GM21381 (cell line): ENCODE measurements at regions not wholly inside any gene's neighbourhood (a gene's known extent, or its start where the extent isn't known, plus 50 kb on each side); places are given as distances from the start of the nearest gene placed in this dataset.
"Not testable (repeated sequence)": the region's sequence is repeated elsewhere in the genome, so short reads cannot be mapped to it uniquely, and the experiment has no call there.

Experiments used
- ATAC-seq: cut with Tn5 transposase; IDR thresholded peaks from one replicate; pipeline ENCODE4 v1.9.1; 2021; ENCODE audit warnings: mild to moderate bottlenecking, moderate library complexity; ENCODE audit not compliant: unreplicated experiment

- no peak for ATAC-seq
These were observed 120.1 kb downstream of the BOD1 start for GRCh38 chr5:173496129-173496882.

GRCh38 chr5:173495225-173495904 lies 121.1 kb downstream of the BOD1 start:
- no peak for ATAC-seq

- ATAC-seq = no peak
These were observed 122.0 kb downstream of the BOD1 start for GRCh38 chr5:173494446-173494845.

GRCh38 chr5:173493846-173494245 lies 122.6 kb downstream of the BOD1 start:
- ATAC-seq = no peak

GRCh38 chr5:173493040-173493439 lies 123.4 kb downstream of the BOD1 start:
- ATAC-seq = no peak

GRCh38 chr5:173490681-173491080 lies 125.8 kb downstream of the BOD1 start:
- no peak for ATAC-seq

GRCh38 chr5:173488144-173488543 lies 128.3 kb downstream of the BOD1 start:
- ATAC-seq = no peak

GRCh38 chr5:173487300-173487699 lies 129.2 kb downstream of the BOD1 start:
- no peak for ATAC-seq

GRCh38 chr5:173486355-173487225 lies 129.9 kb downstream of the BOD1 start:
- no peak for ATAC-seq

GRCh38 chr5:173484569-173484968 lies 131.9 kb downstream of the BOD1 start:
- no peak for ATAC-seq

- ATAC-seq = not testable (repeated sequence)
These were observed 132.9 kb downstream of the BOD1 start for GRCh38 chr5:173483599-173483998.

- ATAC-seq = no peak
These were observed 133.3 kb downstream of the BOD1 start for GRCh38 chr5:173483160-173483559.

GRCh38 chr5:173481821-173482220 lies 134.6 kb downstream of the BOD1 start:
- no peak for ATAC-seq

- ATAC-seq = no peak
These were observed 135.6 kb downstream of the BOD1 start for GRCh38 chr5:173480896-173481295.

- no peak for ATAC-seq
These were observed 136.7 kb downstream of the BOD1 start for GRCh38 chr5:173479711-173480110.

GRCh38 chr5:173477345-173478040 lies 139.0 kb downstream of the BOD1 start:
- no peak for ATAC-seq

- ATAC-seq = no peak
These were observed 140.7 kb downstream of the BOD1 start for GRCh38 chr5:173475780-173476179.

GRCh38 chr5:173474881-173475287 lies 141.6 kb downstream of the BOD1 start:
- no peak for ATAC-seq

GRCh38 chr5:173473288-173473687 lies 143.2 kb downstream of the BOD1 start:
- ATAC-seq = no peak

GRCh38 chr5:173472784-173473278 lies 143.6 kb downstream of the BOD1 start:
- ATAC-seq = no peak

- ATAC-seq = no peak
These were observed 143.9 kb upstream of the STC2 start for GRCh38 chr5:173472164-173472563.
